Effector CD8-positive, alpha-beta T cell (primary cell): ENCODE measurements at regions not wholly inside any gene's neighbourhood (a gene's known extent, or its start where the extent isn't known, plus 50 kb on each side); places are given as distances from the start of the nearest gene placed in this dataset.
"Not testable (repeated sequence)": the region's sequence is repeated elsewhere in the genome, so short reads cannot be mapped to it uniquely, and the experiment has no call there.

ENCODE experiments used
- DNase-seq: peaks from one replicate; lab custom pipeline; 2025; lab: John Stamatoyannopoulos, UW

DNA sequence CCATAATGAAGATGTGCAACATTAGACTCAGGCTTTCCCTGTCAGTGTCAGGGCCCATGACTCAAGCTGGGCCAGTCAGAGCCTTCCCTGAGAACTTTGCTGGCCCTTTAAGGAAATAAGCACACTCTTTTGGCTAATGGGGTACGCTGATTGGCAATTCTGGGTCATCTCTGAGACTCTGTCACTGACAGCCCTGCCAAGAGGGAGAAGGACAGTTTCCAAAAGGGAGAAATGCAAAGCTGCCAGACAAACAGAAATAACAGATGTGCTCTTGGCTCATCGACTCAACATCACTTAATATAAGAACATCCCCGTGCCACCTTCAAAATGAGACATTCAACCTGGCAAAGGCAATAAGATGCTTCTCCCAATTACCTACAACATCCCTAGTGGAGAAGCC, 491.9 kb upstream of the PROK2 start:
- no peak for DNase-seq

- DNase-seq = no peak
These were observed 490.4 kb upstream of the PROK2 start for GRCh38 chr3:72275331-72275751.

- DNase-seq = no peak
These were observed 489.8 kb upstream of the PROK2 start for GRCh38 chr3:72274493-72275330.

DNA sequence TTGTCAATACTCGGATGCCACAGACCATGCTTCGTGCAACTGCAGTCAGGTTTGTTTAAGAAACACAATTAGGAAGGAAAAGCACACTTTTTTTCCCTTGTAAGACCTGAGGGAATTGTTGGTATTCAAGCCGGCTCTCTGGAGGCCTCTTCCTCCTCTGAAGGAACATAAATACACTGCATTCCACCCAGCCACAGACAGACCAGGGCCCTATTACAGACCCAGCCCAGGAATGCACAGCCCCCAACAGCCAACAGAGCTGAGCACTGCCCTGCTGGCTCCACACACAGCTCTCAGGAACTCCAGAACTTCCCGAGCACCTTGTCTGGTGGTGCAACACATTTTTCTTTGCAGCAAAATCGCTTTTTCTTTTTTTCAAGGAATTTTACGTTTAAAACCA, 488.7 kb upstream of the PROK2 start:
- DNase-seq = no peak

- DNase-seq = no peak
These were observed 487.4 kb upstream of the PROK2 start for GRCh38 chr3:72272356-72272755.

- no peak for DNase-seq
These were observed 487.0 kb upstream of the PROK2 start for GRCh38 chr3:72271923-72272322.

GRCh38 chr3:72271216-72271615, 486.3 kb upstream of the PROK2 start:
- DNase-seq = no peak

- no peak for DNase-seq
These were observed 485.8 kb upstream of the PROK2 start for GRCh38 chr3:72270730-72271129.

- DNase-seq = no peak
These were observed 485.2 kb upstream of the PROK2 start for GRCh38 chr3:72270072-72270681.

DNA sequence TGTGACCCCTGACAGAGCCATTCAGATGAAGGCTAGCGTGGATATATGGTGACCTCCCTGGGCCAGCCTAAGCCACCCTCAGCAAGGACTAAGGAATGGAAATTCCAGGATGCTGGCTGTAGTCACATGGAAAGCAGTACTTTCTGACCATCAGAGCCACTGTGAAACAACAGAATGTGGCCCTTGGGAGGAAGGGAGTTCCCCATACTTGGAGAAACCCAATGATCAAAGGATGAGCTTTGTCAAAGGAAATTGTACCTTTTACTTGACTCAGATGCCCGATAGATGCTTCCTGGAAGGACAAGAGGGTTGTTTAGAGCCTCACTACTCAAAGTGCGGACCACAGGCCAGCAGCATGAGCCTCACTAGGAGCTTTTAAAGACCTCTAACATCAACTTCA, 484.5 kb upstream of the PROK2 start:
- DNase-seq = no peak

DNA sequence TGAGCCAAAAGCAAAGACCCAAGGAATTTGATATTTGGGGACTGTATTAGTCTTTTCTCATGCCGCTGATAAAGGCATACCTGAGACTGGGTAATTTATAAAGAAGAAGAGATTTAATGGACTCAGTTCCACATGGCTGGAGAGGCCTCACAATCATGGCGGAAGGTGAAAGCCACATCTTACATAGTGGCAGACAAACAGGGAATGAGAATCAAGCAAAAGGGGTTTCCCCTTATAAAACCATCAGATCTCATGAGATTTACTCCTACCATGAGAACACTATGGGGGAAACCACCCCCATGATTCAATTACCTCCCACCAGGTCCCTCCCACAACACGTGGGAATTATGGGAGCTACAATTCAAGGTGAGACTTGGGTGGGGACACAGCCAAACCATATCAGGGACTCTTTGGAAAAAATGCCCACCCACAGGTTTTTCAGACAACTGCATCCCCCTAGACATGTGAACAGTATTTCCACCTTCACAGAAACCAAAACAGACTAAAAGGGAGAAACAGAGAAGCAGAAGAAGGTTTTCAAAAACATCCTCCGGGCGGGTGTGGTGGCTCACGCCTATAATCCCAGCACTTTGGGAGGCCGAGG, 482.1 kb upstream of the PROK2 start:
- not testable (repeated sequence) for DNase-seq

DNA sequence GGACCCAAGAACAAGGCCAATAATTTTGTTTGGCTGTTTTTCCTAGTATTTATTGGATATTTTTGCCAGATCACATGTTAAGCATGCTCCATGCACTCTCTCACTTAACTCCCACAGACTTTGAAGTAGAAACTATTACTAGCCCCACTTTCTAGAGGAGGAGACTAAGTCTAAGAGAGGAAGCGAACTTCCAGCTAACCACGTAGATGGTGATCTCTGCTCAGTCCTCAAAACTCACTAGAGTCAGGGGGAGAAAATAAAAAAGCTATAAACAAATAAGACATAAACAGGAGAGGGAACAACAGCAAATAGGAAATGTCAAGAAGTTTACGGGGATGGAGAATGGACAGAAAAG, 481.0 kb upstream of the PROK2 start:
- DNase-seq = no peak

GRCh38 chr3:72265256-72266015, 480.5 kb upstream of the PROK2 start:
- DNase-seq = no peak

DNA sequence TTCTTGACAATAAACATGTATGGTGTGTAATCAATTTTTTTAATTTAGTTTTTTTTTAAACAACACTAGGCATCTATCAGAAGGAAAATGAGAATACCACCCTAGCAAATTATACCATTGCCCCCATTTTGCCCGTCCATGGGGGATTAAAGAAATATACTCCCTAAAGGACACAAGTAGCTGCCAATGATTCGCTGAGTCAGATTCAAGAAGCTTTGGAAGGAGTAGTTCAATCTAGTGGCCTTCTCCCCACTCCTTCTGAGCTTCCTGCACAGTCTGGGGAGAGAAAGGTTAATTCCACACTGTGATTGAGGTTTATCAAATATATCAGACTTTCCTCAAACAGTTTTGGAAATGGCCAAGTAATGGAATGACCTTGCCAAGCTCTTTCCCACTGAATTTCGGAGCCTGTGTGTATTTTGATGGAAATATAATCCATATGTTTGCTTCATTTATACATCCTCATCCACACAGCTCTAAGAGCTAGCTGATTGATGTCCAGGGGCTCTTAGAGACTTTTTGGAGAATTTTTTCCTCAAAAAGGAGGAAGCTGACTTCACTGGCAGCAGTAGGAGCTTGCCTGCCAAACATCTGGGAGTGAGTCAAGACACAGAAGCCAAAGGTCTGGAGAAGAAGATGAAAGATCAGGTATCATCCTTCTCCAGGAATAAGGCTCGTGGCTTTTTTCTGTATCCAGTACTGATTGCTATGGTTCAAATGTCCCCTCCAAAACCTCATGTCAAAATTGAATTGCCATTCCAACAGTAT, 478.5 kb upstream of the PROK2 start:
- no peak for DNase-seq

DNA sequence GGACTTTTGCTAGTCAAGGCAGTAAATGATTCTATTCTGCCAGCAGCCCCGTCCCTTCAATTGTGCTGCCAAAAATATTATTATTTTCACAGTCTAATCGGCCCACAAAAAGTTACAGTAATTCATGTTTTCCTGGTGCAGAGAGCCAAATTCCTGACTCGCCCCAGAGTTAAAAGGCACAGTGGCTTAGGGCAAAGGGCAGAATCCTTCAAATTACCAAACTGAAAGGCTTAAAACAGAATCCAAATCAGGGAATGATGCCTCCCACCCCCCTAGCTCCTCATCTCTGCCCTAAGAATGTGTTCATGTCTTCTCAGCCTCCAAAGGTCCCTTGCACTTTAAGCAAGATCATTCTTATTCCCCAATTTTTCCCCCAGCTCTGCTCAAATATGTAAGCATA, 477.8 kb upstream of the PROK2 start:
- no peak for DNase-seq

- no peak for DNase-seq
These were observed 476.9 kb upstream of the PROK2 start for GRCh38 chr3:72261566-72262564.

DNA sequence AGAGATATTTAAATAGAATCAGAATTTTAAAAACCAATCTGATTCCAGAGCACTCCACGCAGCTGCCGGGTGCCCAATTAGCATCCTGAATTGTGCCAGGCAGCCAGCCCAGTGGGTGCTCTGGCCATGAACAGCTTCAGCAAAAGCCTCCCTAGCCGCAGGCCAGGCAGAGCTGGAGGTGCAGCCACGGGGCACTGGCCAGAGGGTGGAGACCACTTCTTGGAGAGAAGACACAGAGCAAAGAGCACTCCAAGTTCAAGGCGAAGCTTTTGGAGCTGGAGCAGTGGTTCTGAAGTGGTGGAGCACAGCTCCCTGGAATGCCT, 475.6 kb upstream of the PROK2 start:
- DNase-seq = no peak

- no peak for DNase-seq
These were observed 475.0 kb upstream of the PROK2 start for GRCh38 chr3:72259755-72260587.

DNA sequence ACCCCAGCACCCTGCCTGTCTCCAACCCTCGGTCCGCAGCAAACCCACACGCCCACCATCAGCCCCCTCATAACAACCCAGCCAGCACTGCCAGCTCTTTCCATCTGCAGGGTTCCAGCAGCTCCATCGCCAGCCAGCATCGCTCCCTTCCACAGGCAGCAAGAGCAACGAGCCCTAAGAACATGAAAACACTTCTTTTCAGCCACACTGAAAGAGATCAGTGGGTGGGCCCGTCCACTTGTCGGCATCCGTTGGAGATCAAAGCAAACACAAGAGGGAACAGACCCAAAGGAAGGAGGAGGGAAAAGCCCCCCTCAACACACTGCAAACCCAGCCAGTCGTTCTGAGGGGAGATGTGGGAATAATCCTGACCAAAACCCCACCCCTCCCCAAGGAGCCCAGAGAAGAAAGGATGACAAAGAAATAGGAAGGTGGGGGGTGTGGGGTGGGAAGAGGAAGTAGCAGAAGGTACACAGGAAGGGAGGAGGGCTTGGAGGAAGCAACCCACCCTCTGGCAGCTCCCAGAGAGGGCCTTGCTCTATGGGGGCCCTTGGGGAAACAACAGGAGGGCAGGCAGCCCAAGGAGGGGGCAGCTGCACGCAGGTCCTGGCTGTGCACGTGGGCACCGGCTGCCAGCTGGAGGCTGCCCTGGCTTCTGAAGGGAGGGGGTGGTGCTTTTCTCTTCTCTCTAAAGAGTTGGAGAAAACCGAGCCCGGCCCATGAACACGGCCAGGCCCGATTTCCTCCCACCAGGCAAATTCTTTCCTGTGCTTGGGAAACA, 473.6 kb upstream of the PROK2 start:
- no peak for DNase-seq
